HEK293 (cell line): ENCODE measurements at regions not wholly inside any gene's neighbourhood (a gene's known extent, or its start where the extent isn't known, plus 50 kb on each side); places are given as distances from the start of the nearest gene placed in this dataset.

ENCODE experiments used
- OVOL3 ChIP-seq: fragments of 450-650 bp; formaldehyde crosslinking; IDR thresholded peaks from 2 replicates; pipeline ENCODE4 v1.5.1; 2016; ENCODE audit warnings: missing biosample characterization, missing genetic modification characterization
- ZNF426 ChIP-seq: fragments of 450-650 bp; formaldehyde crosslinking; IDR thresholded peaks from 2 replicates; pipeline ENCODE4 v1.5.1; 2017; ENCODE audit warnings: missing biosample characterization, missing genetic modification characterization, mild to moderate bottlenecking, inconsistent platforms, moderate library complexity
- ZNF549 ChIP-seq: fragments of 450-650 bp; IDR thresholded peaks from 2 replicates; pipeline ENCODE4 v1.5.1; 2018; ENCODE audit warnings: missing biosample characterization, missing genetic modification characterization, mild to moderate bottlenecking, inconsistent platforms, moderate library complexity
- ZNF629 ChIP-seq: fragments of 450-650 bp; formaldehyde crosslinking; IDR thresholded peaks from 2 replicates; pipeline ENCODE4 v1.5.1; 2017; ENCODE audit warnings: missing biosample characterization, missing genetic modification characterization
- TF ChIP-seq, protein P1 (sequence below): fragments of 450-650 bp; formaldehyde crosslinking; IDR thresholded peaks from 2 replicates; pipeline ENCODE4 v1.5.1; 2016; ENCODE audit warnings: missing biosample characterization, missing genetic modification characterization
- TF ChIP-seq, protein P2 (sequence below): fragments of 450-650 bp; formaldehyde crosslinking; optimal IDR thresholded peaks from 2 replicates; pipeline ENCODE3; 2016; ENCODE audit warnings: missing biosample characterization, mild to moderate bottlenecking, missing genetic modification characterization

DNA sequence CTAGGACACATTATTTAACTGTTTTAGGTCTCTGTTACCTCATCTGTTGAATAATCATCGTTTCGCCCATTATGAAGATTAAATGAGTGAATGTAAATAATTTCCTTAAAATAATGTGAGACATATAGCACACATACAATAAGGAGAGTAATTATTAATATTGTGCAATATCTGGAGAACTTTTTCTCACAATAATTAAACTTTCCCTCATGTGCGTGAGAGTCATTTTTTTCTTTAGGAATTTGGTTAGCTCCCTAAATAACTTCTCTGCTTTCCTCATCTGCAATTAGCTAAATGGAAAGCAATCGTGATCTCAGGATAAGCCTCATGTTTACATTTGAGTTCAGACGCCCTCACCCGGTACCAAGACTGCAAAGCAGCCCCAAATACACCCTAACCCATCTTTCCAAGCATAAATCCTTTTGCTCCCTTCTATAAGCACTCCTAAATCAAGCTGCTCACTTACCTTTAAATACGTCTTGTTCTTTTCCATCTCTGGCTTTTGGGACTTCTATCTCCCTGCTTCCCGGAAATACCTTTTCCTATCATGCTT, 78.8 kb downstream of the MZT1 start:
- TF ChIP-seq, protein P1, sequence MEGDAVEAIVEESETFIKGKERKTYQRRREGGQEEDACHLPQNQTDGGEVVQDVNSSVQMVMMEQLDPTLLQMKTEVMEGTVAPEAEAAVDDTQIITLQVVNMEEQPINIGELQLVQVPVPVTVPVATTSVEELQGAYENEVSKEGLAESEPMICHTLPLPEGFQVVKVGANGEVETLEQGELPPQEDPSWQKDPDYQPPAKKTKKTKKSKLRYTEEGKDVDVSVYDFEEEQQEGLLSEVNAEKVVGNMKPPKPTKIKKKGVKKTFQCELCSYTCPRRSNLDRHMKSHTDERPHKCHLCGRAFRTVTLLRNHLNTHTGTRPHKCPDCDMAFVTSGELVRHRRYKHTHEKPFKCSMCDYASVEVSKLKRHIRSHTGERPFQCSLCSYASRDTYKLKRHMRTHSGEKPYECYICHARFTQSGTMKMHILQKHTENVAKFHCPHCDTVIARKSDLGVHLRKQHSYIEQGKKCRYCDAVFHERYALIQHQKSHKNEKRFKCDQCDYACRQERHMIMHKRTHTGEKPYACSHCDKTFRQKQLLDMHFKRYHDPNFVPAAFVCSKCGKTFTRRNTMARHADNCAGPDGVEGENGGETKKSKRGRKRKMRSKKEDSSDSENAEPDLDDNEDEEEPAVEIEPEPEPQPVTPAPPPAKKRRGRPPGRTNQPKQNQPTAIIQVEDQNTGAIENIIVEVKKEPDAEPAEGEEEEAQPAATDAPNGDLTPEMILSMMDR (tag by site-specific recombination) = peak; percentile 59; the same call in 1 of the 2 replicates
- TF ChIP-seq ZNF549 (tag by site-specific recombination) = no peak
- TF ChIP-seq OVOL3 (tag by site-specific recombination) = no peak
- TF ChIP-seq ZNF629 (tag by site-specific recombination) = no peak
- TF ChIP-seq, protein P2, sequence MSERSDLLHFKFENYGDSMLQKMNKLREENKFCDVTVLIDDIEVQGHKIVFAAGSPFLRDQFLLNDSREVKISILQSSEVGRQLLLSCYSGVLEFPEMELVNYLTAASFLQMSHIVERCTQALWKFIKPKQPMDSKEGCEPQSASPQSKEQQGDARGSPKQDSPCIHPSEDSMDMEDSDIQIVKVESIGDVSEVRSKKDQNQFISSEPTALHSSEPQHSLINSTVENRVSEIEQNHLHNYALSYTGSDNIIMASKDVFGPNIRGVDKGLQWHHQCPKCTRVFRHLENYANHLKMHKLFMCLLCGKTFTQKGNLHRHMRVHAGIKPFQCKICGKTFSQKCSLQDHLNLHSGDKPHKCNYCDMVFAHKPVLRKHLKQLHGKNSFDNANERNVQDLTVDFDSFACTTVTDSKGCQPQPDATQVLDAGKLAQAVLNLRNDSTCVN (tag by site-specific recombination) = no peak
- no peak for TF ChIP-seq ZNF426 (tag by site-specific recombination)
